ENCODE measurements at regions not wholly inside any gene's neighbourhood (a gene's known extent, or its start where the extent isn't known, plus 50 kb on each side); places are given as distances from the start of the nearest gene placed in this dataset.
"Not testable (repeated sequence)": the region's sequence is repeated elsewhere in the genome, so short reads cannot be mapped to it uniquely, and the experiment has no call there.

- intact Hi-C loops (cut with DNase I; ENCODE audit: low total_unique reads) = no loop called here
- WGBS, 2 donors = 92 to 94% methylated on average over 5 of the region's 5 CpGs
- no peak for TF ChIP-seq CTCF (IDR thresholded peaks at IDR 0.05)
- no peak for TF ChIP-seq POLR2A (IDR thresholded peaks at IDR 0.05)
- DNase-seq (ENCODE audit: low spot score in 2 of 2) = no peak
- no peak overlapping the region for H3K4me3 ChIP-seq (ENCODE audit: low read depth, poor library complexity, severe bottlenecking)
Measured at GRCh38 chr10:22833353-22833752, 94.5 kb upstream of the ARMC3 start.

- 92 to 95% methylated on average over 2 of the region's 2 CpGs for WGBS, 2 donors
- no peak for DNase-seq (ENCODE audit: low spot score in 2 of 2)
- TF ChIP-seq POLR2A (IDR thresholded peaks at IDR 0.05) (no peak), CTCF (IDR thresholded peaks at IDR 0.05) (no peak)
- intact Hi-C loops (cut with DNase I; ENCODE audit: low total_unique reads) = no loop called here
- no peak overlapping the region for H3K4me3 ChIP-seq (ENCODE audit: low read depth, poor library complexity, severe bottlenecking)
Measured at GRCh38 chr10:22832851-22833250, 95.0 kb upstream of the ARMC3 start.

DNA sequence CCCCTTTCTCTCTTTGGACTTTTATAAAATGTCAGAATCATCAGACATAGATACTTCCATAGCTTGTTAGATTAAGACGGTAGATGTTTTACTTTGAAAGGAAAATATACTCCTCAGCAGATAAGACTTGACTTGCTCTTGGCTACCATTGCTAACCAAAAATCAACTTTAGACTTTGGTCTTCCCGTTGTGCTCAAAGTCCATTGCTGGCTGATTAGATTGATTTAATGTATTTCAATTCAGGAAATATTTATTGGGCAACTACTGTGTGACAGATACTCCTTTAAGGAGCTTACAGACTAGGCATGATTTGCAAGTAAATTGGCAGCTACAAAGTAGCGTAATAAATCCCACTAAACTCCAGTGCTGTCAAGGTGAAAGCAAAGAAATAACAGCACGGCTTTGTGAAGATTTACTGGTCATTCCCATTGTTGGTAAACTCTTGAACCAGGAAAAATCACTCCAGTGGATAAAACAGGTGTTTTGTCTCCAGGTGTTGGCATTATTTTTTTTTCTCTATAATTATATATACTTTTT is 95.7 kb upstream of the ARMC3 start:
- no peak overlapping the region for H3K4me3 ChIP-seq (ENCODE audit: low read depth, poor library complexity, severe bottlenecking)
- no peak for DNase-seq (ENCODE audit: low spot score in 2 of 2)
- 74 to 80% methylated on average over 4 of the region's 4 CpGs for WGBS, 2 donors
- TF ChIP-seq CTCF (IDR thresholded peaks at IDR 0.05) (no peak), POLR2A (IDR thresholded peaks at IDR 0.05) (no peak)
- intact Hi-C loops (cut with DNase I; ENCODE audit: low total_unique reads) = no loop called here

- WGBS, 2 donors = 75 to 77% methylated on average over 8 of the region's 8 CpGs
- intact Hi-C loops (cut with DNase I; ENCODE audit: low total_unique reads) = no loop called here
Measured at GRCh38 chr10:22831586-22831985, 96.3 kb upstream of the ARMC3 start.

GRCh38 chr10:22828712-22829111 is 99.1 kb upstream of the ARMC3 start:
- intact Hi-C loops (cut with DNase I; ENCODE audit: low total_unique reads); DNase-seq (ENCODE audit: low spot score in 2 of 2); H3K4me3 ChIP-seq (ENCODE audit: low read depth, poor library complexity, severe bottlenecking): not testable (repeated sequence)

More at GRCh38 chr10:22831586-22831985, 96.3 kb upstream of the ARMC3 start:
- no peak for TF ChIP-seq CTCF (IDR thresholded peaks at IDR 0.05)
- no peak for TF ChIP-seq POLR2A (IDR thresholded peaks at IDR 0.05)
- no peak for DNase-seq (ENCODE audit: low spot score in 2 of 2)
- no peak overlapping the region for H3K4me3 ChIP-seq (ENCODE audit: low read depth, poor library complexity, severe bottlenecking)

- no peak overlapping the region for H3K4me3 ChIP-seq (ENCODE audit: low read depth, poor library complexity, severe bottlenecking)
- 69 to 80% methylated on average over 6 of the region's 6 CpGs for WGBS, 2 donors
- no peak for DNase-seq (ENCODE audit: low spot score in 2 of 2)
- TF ChIP-seq POLR2A (IDR thresholded peaks at IDR 0.05) (no peak), CTCF (IDR thresholded peaks at IDR 0.05) (no peak)
- intact Hi-C loops (cut with DNase I; ENCODE audit: low total_unique reads) = no loop called here
Measured at GRCh38 chr10:22825841-22826240, 102.0 kb upstream of the ARMC3 start.

All from lower leg skin (tissue), 4 donors.